Muscle layer of duodenum (tissue), 2 donors: ENCODE measurements at regions not wholly inside any gene's neighbourhood (a gene's known extent, or its start where the extent isn't known, plus 50 kb on each side); places are given as distances from the start of the nearest gene placed in this dataset.

ENCODE experiments used
- H3K27ac ChIP-seq: one replicate; pipeline ENCODE4 v1.7.0; 2013; ENCODE audit warnings: mild to moderate bottlenecking, low read length
- H3K27me3 ChIP-seq: one replicate; pipeline ENCODE4 v1.7.0; 2013; ENCODE audit warnings: low read depth, mild to moderate bottlenecking, control low read depth, low read length
- H3K36me3 ChIP-seq, 2 donors: one replicate each; pipeline ENCODE4 v1.7.0; 2013; ENCODE audit warnings: low read length in 2 of 2, control low read depth in 1 of 2, mild to moderate bottlenecking in 1 of 2; ENCODE audit not compliant: insufficient read depth in 2 of 2, control insufficient read depth in 1 of 2
- H3K4me1 ChIP-seq, 2 donors: one replicate each; pipeline ENCODE4 v1.7.0; 2013; ENCODE audit warnings: low read length in 2 of 2, mild to moderate bottlenecking in 2 of 2, control low read depth in 1 of 2, moderate library complexity in 1 of 2; ENCODE audit not compliant: insufficient read depth in 2 of 2, control insufficient read depth in 1 of 2
- H3K4me3 ChIP-seq, 2 donors: one replicate each; pipeline ENCODE4 v1.7.0; 2013; ENCODE audit warnings: low read length in 2 of 2, low read depth in 1 of 2, mild to moderate bottlenecking in 1 of 2
- H3K9me3 ChIP-seq, 2 donors: one replicate each; pipeline ENCODE4 v1.7.0; 2013; ENCODE audit warnings: low read length in 2 of 2, control low read depth in 1 of 2, mild to moderate bottlenecking in 1 of 2; ENCODE audit not compliant: control insufficient read depth in 1 of 2
- donor health status: healthy.

DNA sequence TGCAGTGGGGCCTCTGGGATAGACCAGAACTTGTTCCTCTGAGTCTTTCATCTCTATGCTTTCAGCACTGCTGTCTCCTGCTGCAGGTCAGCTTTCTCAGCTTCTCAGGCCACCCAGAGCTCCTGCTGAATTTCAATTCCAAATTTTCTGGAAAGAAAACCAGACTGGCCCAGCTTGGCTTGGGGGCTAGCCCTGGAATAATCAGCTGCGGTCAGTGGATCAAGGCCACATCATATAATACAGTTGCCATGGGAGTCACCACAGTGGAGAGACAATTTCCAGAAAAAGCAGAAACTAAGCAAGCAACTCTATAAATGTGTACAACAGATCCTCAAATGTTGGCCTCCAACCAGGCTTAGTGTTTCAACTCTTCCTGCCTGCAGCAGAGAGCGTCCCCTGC, 91.1 kb upstream of the SLC24A5 start:
- Histone ChIP-seq H3K27ac (no peak overlapping the region), H3K27me3 (no peaks in the 10 kb centered on the region), H3K4me1 (no peaks in the 10 kb centered on the region)

DNA sequence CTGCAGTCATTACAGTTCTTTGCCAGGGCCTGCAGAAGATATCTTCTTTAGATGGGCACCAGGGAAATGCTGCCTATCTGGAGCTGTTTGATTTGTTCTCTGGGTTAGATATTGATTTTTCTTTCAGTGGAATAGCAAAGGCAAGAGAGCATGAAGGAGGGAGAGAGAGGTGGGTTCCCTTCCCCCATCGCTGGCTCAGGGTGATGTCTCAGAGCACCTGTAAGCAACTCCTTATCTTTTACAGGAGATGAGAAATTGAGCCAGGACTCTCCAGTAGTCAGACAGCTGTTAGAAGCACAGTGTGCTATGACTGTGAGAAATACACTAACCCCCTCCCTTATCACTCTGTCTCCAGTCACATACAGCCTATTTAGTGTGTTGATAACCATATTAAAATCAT, 89.3 kb upstream of the SLC24A5 start:
- Histone ChIP-seq H3K9me3 (no peaks in the 10 kb centered on the region), H3K27ac (no peak overlapping the region), H3K27me3 (no peaks in the 10 kb centered on the region), H3K36me3 (no peaks in the 10 kb centered on the region), H3K4me3 (no peak overlapping the region), H3K4me1 (no peaks in the 10 kb centered on the region)

More for the DNA sequence above, 91.1 kb upstream of the SLC24A5 start:
- Histone ChIP-seq H3K4me3 (no peak overlapping the region), H3K36me3 (no peaks in the 10 kb centered on the region), H3K9me3 (no peaks in the 10 kb centered on the region)

DNA sequence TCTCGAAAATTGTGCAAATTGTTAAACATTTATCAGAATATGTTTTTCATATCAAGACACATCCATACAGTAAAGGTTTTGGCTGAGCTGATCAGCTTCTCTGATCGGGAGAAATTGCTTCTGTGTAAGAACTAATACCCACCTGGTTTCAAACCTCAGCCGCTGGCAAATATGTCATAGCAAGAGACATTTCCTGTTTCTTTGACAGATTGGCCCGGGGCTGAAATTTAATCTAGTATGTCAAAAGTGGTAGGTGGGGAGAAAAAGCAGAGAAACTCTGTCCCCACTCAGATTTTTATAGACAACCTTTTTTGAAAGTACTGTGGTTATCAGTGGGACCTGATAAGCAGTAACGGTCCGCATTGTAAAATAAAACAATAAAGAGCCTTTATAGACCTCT, 88.8 kb upstream of the SLC24A5 start:
- Histone ChIP-seq H3K27ac (no peak overlapping the region), H3K4me3 (no peak overlapping the region), H3K27me3 (no peaks in the 10 kb centered on the region), H3K9me3 (no peaks in the 10 kb centered on the region), H3K4me1 (no peaks in the 10 kb centered on the region), H3K36me3 (no peaks in the 10 kb centered on the region)

GRCh38 chr15:48032911-48033310, 87.9 kb upstream of the SLC24A5 start:
- Histone ChIP-seq H3K36me3 (no peaks in the 10 kb centered on the region), H3K9me3 (no peaks in the 10 kb centered on the region), H3K27ac (no peak overlapping the region), H3K4me3 (no peak overlapping the region), H3K4me1 (no peaks in the 10 kb centered on the region), H3K27me3 (no peaks in the 10 kb centered on the region)

DNA sequence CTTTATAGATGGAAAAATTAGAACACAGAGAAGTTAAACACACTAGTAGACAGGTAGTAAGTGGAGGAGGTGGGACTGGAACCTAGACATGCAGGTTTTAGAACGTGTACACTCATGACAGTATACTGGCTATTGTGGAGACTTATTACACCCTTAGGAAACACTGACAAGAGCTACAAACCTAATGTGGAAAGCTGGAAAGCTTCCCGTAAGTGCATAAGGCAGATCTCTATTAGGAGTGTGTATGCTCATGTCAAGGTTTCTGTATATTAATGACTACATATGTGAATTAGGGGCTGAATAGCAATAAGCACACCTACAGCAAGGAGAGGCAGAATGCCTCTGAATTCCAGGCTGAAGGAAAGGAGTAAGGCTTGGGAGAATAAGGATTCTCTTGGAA, 82.6 kb upstream of the SLC24A5 start:
- Histone ChIP-seq H3K27me3 (no peaks in the 10 kb centered on the region), H3K9me3 (peaks cover 0 to 4% of the 10 kb centered on the region in 2 donors), H3K4me1 (no peaks in the 10 kb centered on the region), H3K27ac (no peak overlapping the region), H3K36me3 (no peaks in the 10 kb centered on the region), H3K4me3 (no peak overlapping the region)

DNA sequence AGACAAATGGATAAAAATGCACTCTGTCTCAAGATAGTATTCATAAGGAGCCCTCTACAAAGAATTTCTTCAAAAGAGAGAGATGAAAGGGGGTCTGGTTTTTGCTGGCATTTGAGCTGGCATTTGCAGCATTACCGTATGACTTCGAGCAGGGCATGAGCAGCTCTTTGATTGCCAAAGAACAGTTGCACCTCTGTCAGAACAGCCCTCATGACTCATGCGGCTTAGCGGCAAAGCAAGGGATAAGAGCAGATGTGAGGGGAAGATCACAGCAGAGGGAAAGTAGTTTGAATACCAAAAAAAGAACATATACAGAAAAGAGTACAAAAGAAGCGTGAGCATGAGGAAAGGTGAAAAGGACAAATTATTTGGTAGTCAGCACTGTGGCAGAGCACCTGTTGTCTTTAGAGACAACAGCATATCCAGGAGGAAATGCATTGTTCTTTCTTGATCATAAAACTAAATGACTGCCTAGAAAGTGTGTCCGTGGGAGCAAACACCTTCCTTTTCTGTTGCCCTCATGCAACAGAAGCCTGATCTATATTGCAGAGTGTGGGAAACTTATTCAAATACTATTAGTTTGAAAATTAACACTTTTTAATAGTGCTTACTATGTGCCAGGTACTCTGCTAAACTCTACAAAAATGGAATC, 80.5 kb upstream of the SLC24A5 start:
- Histone ChIP-seq H3K36me3 (no peaks in the 10 kb centered on the region), H3K9me3 (peaks cover 0 to 4% of the 10 kb centered on the region in 2 donors), H3K27me3 (no peaks in the 10 kb centered on the region), H3K27ac (no peak overlapping the region), H3K4me1 (no peaks in the 10 kb centered on the region), H3K4me3 (no peak overlapping the region)

DNA sequence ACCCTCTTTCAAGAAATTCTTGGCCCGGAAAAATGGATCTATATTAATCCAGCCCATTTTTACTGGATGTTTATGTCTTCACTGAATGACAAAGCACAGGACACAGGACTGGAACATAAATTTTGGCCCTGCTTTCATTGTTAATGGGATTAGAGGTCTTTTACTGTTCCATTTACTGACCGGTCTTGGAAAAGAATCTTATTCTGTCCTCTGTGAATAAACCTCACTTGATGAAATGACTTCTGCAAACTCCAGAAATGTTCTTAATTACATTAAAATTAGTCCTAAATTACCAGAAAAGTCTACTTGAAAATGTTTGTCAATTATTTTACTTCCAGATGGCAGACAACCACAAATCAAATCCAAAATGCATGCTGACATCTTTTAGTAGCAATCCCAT, 79.3 kb upstream of the SLC24A5 start:
- Histone ChIP-seq H3K27ac (no peak overlapping the region), H3K27me3 (no peaks in the 10 kb centered on the region), H3K4me3 (no peak overlapping the region)

GRCh38 chr15:48046813-48047438, 73.9 kb upstream of the SLC24A5 start:
- H3K36me3 ChIP-seq, result no peaks in the 10 kb centered on the region
- no peaks in the 10 kb centered on the region for H3K27me3 ChIP-seq
- H3K9me3 ChIP-seq, result no peaks in the 10 kb centered on the region
- no peaks in the 10 kb centered on the region for H3K4me1 ChIP-seq
- no peak overlapping the region for H3K4me3 ChIP-seq
- no peak overlapping the region for H3K27ac ChIP-seq

More for the DNA sequence above, 79.3 kb upstream of the SLC24A5 start:
- no peaks in the 10 kb centered on the region for H3K4me1 ChIP-seq
- H3K36me3 ChIP-seq, result no peaks in the 10 kb centered on the region
- peaks cover 0 to 4% of the 10 kb centered on the region in 2 donors for H3K9me3 ChIP-seq

DNA sequence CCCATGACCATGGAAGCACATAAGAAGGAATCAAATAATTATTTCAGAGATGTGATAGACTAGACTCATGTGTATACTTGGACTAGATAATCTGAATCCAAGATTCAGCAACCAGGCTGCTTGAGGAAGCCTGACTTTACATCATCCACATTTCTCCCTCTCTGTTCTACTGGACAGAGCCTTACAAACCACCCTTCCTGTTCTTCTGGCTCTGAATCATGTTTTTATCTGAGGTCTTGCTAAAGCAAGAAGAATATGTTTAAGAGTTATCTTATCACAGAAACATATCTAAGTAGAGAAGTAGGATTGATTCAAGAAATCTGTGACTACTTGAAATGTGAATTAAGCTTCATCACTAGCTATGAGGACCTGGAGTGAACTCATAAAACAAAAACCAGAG, 71.1 kb upstream of the SLC24A5 start:
- Histone ChIP-seq H3K4me3 (no peak overlapping the region), H3K27me3 (no peaks in the 10 kb centered on the region), H3K9me3 (no peaks in the 10 kb centered on the region), H3K27ac (no peak overlapping the region), H3K36me3 (no peaks in the 10 kb centered on the region), H3K4me1 (no peaks in the 10 kb centered on the region)

DNA sequence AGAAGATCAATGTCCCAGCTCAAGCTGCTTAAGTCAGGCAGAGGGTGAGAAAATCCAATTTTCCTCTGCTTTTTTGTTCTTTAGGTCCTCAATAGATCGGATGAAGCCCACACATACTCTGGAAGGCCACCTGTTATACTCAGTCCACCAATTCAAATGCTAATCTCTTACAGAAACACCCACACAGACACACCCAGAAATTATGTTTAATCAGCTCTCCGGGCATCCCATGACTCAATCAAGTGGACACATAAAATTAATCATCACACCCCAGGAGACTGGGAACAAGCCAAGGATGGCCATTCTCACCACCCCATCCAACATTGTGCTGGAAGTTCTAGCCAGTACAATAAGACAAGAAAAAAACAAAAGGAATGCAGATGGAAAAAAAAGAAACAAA, 67.8 kb upstream of the SLC24A5 start:
- Histone ChIP-seq H3K4me1 (no peaks in the 10 kb centered on the region), H3K9me3 (no peaks in the 10 kb centered on the region), H3K36me3 (no peaks in the 10 kb centered on the region), H3K27me3 (no peaks in the 10 kb centered on the region), H3K4me3 (no peak overlapping the region), H3K27ac (no peak overlapping the region)

DNA sequence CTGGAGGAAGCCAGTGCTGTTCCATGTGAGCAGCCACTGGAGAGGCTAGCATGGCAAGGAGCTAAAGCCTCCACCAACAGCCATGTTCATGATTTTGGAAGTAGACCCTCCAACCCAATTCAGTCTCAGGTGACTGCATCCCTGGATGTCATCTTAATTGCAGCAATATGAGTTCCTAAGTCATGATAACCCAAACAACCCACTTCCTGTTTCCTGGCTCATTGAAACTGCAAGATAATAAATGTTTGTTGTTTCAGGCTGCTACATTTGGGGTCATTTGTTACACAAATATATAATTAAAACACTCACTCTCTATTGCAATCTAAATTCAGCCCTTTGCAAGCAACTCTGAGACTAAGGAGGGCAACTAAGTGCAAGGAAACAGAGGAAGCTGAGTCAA, 62.4 kb upstream of the SLC24A5 start:
- no peaks in the 10 kb centered on the region for H3K36me3 ChIP-seq
- no peaks in the 10 kb centered on the region for H3K9me3 ChIP-seq
- no peaks in the 10 kb centered on the region for H3K4me1 ChIP-seq
- no peaks in the 10 kb centered on the region for H3K27me3 ChIP-seq
- no peak overlapping the region for H3K27ac ChIP-seq
- no peak overlapping the region for H3K4me3 ChIP-seq

DNA sequence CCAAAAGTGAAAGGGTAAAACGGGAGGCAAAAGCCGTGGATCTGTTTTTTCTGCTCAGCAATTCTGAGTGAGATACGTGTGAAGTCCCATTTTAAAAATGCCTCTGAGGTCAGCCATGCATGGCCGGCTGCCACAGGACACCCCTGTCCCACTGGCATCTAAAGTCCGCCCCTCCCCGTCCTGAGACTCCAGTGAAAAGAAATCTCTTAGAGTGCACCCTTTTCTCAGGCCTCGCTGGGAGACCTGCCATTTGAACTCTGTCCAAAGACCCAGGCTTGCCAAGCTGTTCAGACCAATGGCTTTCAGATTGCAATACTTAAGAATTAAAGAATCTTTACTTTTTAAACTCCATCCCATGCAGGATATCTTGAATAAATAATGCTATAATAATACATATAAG, 61.0 kb upstream of the SLC24A5 start:
- Histone ChIP-seq H3K4me1 (no peaks in the 10 kb centered on the region), H3K4me3 (peak overlapping the region in 1 of 2 donors; percentile 30)

More for the DNA sequence above, 61.0 kb upstream of the SLC24A5 start:
- no peaks in the 10 kb centered on the region for H3K27me3 ChIP-seq
- no peaks in the 10 kb centered on the region for H3K9me3 ChIP-seq
- no peaks in the 10 kb centered on the region for H3K36me3 ChIP-seq
- H3K27ac ChIP-seq, result no peak overlapping the region
